HCT116 (cell line): ENCODE measurements at regions not wholly inside any gene's neighbourhood (a gene's known extent, or its start where the extent isn't known, plus 50 kb on each side); places are given as distances from the start of the nearest gene placed in this dataset.

Experiments
- CEBPB ChIP-seq: IDR thresholded peaks from 2 replicates; pipeline ENCODE4 v1.6.1; 2012; ENCODE audit warnings: low read depth
- TF ChIP-seq, protein P1 (sequence below): IDR thresholded peaks from 2 replicates; pipeline ENCODE4 v1.6.1; 2012

DNA sequence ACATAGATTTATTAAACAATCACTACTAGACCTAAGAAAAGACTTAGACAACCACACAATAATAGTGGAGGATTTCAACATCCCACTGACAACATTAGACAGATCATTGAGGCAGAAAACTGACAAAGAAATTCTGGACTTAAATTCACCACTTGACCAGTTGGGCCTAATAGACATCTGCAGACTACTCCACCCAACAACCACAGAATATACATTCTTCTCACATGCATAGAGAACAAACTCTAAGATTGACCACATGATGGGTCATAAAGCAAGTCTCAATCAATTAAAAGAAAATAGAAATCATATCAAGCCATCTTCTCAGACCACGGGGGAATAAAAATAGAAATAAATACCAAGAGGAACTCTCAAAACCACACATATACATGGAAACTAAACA is 136.7 kb upstream of the ARG1 start:
- TF ChIP-seq, protein P1, sequence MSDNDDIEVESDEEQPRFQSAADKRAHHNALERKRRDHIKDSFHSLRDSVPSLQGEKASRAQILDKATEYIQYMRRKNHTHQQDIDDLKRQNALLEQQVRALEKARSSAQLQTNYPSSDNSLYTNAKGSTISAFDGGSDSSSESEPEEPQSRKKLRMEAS, result no peak
- TF ChIP-seq CEBPB, result no peak
